Astrocyte (in vitro differentiated cells and primary cell): ENCODE measurements at regions not wholly inside any gene's neighbourhood (a gene's known extent, or its start where the extent isn't known, plus 50 kb on each side); places are given as distances from the start of the nearest gene placed in this dataset.

Source experiments
- DNase-seq: peaks from one replicate; pipeline ENCODE4 v3.0.0-alpha.2; 2010; ENCODE audit warnings: low read depth
- FAIRE-seq: peaks from 2 replicates; lab custom pipeline; 2011; peaks lifted over from hg19 to GRCh38; lab: Jason Lieb, UNC
- H2AFZ ChIP-seq: 2 replicates; pipeline ENCODE4 v1.6.0; 2012; ENCODE audit warnings: low read depth, low read length, inconsistent platforms
- H3K27ac ChIP-seq: 2 replicates; pipeline ENCODE4 v1.5.1; 2011; ENCODE audit warnings: low read depth, low read length, inconsistent platforms
- H3K27me3 ChIP-seq: 2 replicates; pipeline ENCODE4 v1.6.0; 2011; ENCODE audit warnings: low read length, inconsistent platforms; ENCODE audit not compliant: insufficient read depth
- H3K36me3 ChIP-seq: 2 replicates; pipeline ENCODE4 v1.5.1; 2011; ENCODE audit warnings: low read length, inconsistent platforms; ENCODE audit not compliant: insufficient read depth
- H3K4me1 ChIP-seq: 2 replicates; pipeline ENCODE4 v1.5.1; 2011; ENCODE audit warnings: low read length, inconsistent platforms; ENCODE audit not compliant: insufficient read depth
- H3K4me2 ChIP-seq: 2 replicates; pipeline ENCODE4 v1.6.0; 2012; ENCODE audit warnings: low read length, inconsistent platforms
- H3K4me3 ChIP-seq: 2 replicates; pipeline ENCODE4 v1.5.1; 2011; ENCODE audit warnings: low read depth, mild to moderate bottlenecking, low read length, inconsistent platforms; ENCODE audit not compliant: insufficient read depth
- H3K79me2 ChIP-seq: 2 replicates; pipeline ENCODE4 v1.6.0; 2012; ENCODE audit warnings: mild to moderate bottlenecking, low read length, inconsistent platforms; ENCODE audit not compliant: insufficient read depth
- H3K9ac ChIP-seq: 2 replicates; pipeline ENCODE4 v1.6.0; 2012; ENCODE audit warnings: mild to moderate bottlenecking, low read length, inconsistent platforms
- H3K9me3 ChIP-seq: 2 replicates; pipeline ENCODE4 v1.5.1; 2012; ENCODE audit warnings: low read depth, mild to moderate bottlenecking, low read length, inconsistent platforms; ENCODE audit not compliant: insufficient read depth
- H4K20me1 ChIP-seq: 2 replicates; pipeline ENCODE4 v1.6.0; 2012; ENCODE audit warnings: low read length, inconsistent platforms; ENCODE audit not compliant: insufficient read depth
- H3K27ac Mint-ChIP-seq: one replicate; pipeline ENCODE4 v1.8.0; 2021; ENCODE audit warnings: mild to moderate bottlenecking, mixed read lengths; ENCODE audit not compliant: unreplicated experiment
- H3K27me3 Mint-ChIP-seq: one replicate; pipeline ENCODE4 v1.8.0; 2021; ENCODE audit warnings: low read depth, mixed read lengths; ENCODE audit not compliant: unreplicated experiment
- H3K36me3 Mint-ChIP-seq: one replicate; pipeline ENCODE4 v1.8.0; 2021; ENCODE audit warnings: low read depth, mixed read lengths; ENCODE audit not compliant: unreplicated experiment
- H3K4me1 Mint-ChIP-seq: one replicate; pipeline ENCODE4 v1.8.0; 2021; ENCODE audit warnings: low read depth, mixed read lengths; ENCODE audit not compliant: unreplicated experiment
- H3K4me3 Mint-ChIP-seq: one replicate; pipeline ENCODE4 v1.8.0; 2021; ENCODE audit warnings: mild to moderate bottlenecking, moderate library complexity, mixed read lengths; ENCODE audit not compliant: unreplicated experiment
- H3K9me3 Mint-ChIP-seq: one replicate; pipeline ENCODE4 v1.8.0; 2021; ENCODE audit warnings: mild to moderate bottlenecking, mixed read lengths; ENCODE audit not compliant: unreplicated experiment
- EZH2 ChIP-seq: IDR thresholded peaks from 2 replicates; pipeline ENCODE4 v1.6.1; 2012; ENCODE audit warnings: mild to moderate bottlenecking, low read length, inconsistent platforms; ENCODE audit not compliant: insufficient read depth
- TF ChIP-seq, protein P1 (sequence below): IDR thresholded peaks from 2 replicates; pipeline ENCODE4 v1.5.1; 2011; ENCODE audit warnings: low read depth, mild to moderate bottlenecking, inconsistent platforms, low read length, moderate library complexity; ENCODE audit not compliant: insufficient read depth

DNA sequence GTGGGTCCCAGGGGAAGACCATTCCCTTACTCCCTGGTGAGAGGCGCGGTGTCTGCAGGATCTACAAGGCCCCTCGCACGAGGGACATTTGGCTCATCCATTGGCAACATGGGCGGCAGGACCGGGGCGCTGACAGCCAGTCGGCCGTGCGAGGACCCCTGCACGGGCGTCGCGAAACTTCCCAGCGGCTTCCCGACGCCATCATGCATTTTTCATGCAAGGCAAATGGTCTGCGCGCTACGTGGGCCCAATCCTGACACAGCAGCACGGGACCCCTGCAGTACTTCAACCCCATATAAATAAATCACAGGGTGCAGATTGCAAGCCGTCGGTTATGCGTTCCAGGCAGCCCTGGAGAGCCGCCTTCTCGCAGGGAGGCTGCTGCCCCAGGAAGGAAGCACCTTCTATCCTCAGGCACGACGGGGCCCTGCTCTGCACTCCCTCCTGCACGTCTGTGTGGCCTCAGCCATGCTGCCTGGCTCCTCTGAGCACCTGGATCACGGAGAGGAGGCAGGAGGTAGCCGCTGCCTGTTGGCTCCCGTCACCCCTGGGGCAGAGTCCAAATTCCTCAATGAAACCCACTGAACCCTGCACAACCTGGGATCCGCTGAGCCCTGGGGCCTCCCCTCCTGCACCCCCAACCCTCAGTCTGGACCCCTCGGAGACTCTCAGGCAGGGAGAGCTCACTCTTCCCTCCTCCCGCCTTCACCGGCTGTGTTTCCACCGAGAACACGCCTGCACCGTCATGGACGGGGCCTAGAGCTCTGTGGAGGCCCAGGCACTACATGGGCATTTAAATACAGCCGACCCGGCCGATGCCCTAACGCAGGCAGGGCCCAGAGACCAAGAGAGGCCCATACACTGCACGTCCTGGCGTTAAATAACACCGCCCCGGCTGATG is 90.5 kb downstream of the PDGFA start:
- no peaks in the 10 kb centered on the region for H3K36me3 ChIP-seq
- H3K27ac ChIP-seq: no peak overlapping the region
- no peaks in the 10 kb centered on the region for H3K4me1 Mint-ChIP-seq
- no peaks in the 10 kb centered on the region for H3K79me2 ChIP-seq
- no peak overlapping the region for H3K4me3 ChIP-seq
- H3K27ac Mint-ChIP-seq: no peak overlapping the region
- FAIRE-seq: no peak
- H3K9me3 Mint-ChIP-seq: peaks cover 8% of the 10 kb centered on the region
- no peak for DNase-seq
- no peaks in the 10 kb centered on the region for H3K36me3 Mint-ChIP-seq
- peaks cover 4% of the 10 kb centered on the region for H3K27me3 ChIP-seq
- H4K20me1 ChIP-seq: no peaks in the 10 kb centered on the region
- H3K4me1 ChIP-seq: no peaks in the 10 kb centered on the region
- TF ChIP-seq, protein P1, sequence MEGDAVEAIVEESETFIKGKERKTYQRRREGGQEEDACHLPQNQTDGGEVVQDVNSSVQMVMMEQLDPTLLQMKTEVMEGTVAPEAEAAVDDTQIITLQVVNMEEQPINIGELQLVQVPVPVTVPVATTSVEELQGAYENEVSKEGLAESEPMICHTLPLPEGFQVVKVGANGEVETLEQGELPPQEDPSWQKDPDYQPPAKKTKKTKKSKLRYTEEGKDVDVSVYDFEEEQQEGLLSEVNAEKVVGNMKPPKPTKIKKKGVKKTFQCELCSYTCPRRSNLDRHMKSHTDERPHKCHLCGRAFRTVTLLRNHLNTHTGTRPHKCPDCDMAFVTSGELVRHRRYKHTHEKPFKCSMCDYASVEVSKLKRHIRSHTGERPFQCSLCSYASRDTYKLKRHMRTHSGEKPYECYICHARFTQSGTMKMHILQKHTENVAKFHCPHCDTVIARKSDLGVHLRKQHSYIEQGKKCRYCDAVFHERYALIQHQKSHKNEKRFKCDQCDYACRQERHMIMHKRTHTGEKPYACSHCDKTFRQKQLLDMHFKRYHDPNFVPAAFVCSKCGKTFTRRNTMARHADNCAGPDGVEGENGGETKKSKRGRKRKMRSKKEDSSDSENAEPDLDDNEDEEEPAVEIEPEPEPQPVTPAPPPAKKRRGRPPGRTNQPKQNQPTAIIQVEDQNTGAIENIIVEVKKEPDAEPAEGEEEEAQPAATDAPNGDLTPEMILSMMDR: no peak
- TF ChIP-seq EZH2: no peak
- H3K4me3 Mint-ChIP-seq: no peak overlapping the region
- H3K9me3 ChIP-seq: no peaks in the 10 kb centered on the region
- H3K9ac ChIP-seq: no peak overlapping the region
- peaks cover 12% of the 10 kb centered on the region for H3K27me3 Mint-ChIP-seq
- no peak overlapping the region for H3K4me2 ChIP-seq
- H2AFZ ChIP-seq: no peak overlapping the region

DNA sequence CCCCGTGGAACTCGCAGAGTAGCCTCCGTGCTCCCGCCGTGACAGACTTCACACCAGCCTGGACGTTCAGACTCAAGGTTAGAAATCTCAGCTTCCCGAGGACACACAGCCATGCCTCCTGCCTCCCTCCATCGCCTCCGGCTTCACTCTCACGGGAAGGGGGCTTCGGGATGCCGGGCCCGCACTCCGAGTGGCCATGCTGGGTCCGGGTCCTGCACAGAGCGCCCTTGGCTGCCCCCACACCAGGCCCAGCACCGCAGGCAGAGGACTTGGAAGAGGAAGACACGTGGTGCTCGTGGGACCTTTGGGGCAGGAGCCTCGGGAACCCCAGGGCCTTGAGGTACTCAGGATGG is 89.8 kb downstream of the PDGFA start:
- no peaks in the 10 kb centered on the region for H4K20me1 ChIP-seq
- H3K27ac Mint-ChIP-seq: no peak overlapping the region

More for the DNA sequence above, 89.8 kb downstream of the PDGFA start:
- DNase-seq (no peak), FAIRE-seq (no peak)
- Histone ChIP-seq H3K4me2 (no peak overlapping the region), H3K4me3 (no peak overlapping the region), H2AFZ (no peak overlapping the region), H3K27ac (no peak overlapping the region), H3K79me2 (no peaks in the 10 kb centered on the region), H3K36me3 (no peaks in the 10 kb centered on the region), H3K9ac (no peak overlapping the region), H3K9me3 (no peaks in the 10 kb centered on the region), H3K4me1 (no peaks in the 10 kb centered on the region), H3K27me3 (peaks cover 4% of the 10 kb centered on the region)
- TF ChIP-seq, protein P1: no peak
- no peak for TF ChIP-seq EZH2
- peaks cover 14% of the 10 kb centered on the region for H3K27me3 Mint-ChIP-seq
- H3K4me1 Mint-ChIP-seq: no peaks in the 10 kb centered on the region
- no peak overlapping the region for H3K4me3 Mint-ChIP-seq
- H3K36me3 Mint-ChIP-seq: no peaks in the 10 kb centered on the region
- H3K9me3 Mint-ChIP-seq: peaks cover 8% of the 10 kb centered on the region
